Small intestine (tissue), 7 donors: ENCODE measurements at regions not wholly inside any gene's neighbourhood (a gene's known extent, or its start where the extent isn't known, plus 50 kb on each side); places are given as distances from the start of the nearest gene placed in this dataset.

ENCODE experiments used
- DNase-seq, 2 donors: peaks; one replicate each; pipeline versions ENCODE4 v3.0.0 to v3.0.0-alpha.2; 2013
- FAIRE-seq: peaks from 2 replicates; lab custom pipeline; 2012; peaks lifted over from hg19 to GRCh38; lab: Jason Lieb, UNC
- H3K27ac ChIP-seq, 3 donors: one replicate each; pipeline ENCODE4 v1.5.1; 2013; ENCODE audit warnings: low read length in 2 of 3, mild to moderate bottlenecking in 2 of 3, control low read depth in 1 of 3, inconsistent platforms in 1 of 3, low read depth in 1 of 3, moderate library complexity in 1 of 3
- H3K27me3 ChIP-seq, 3 donors: one replicate each; pipeline ENCODE4 v1.6.1; 2013; ENCODE audit warnings: low read length in 3 of 3, inconsistent platforms in 1 of 3; ENCODE audit not compliant: control insufficient read depth in 3 of 3, insufficient read depth in 3 of 3
- H3K36me3 ChIP-seq, 3 donors: one replicate each; pipeline ENCODE4 v1.6.1; 2013; ENCODE audit warnings: low read length in 3 of 3, inconsistent platforms in 1 of 3, low read depth in 1 of 3, mild to moderate bottlenecking in 1 of 3, moderate library complexity in 1 of 3; ENCODE audit not compliant: control insufficient read depth in 3 of 3, insufficient read depth in 2 of 3
- H3K4me1 ChIP-seq, 3 donors: one replicate each; pipeline ENCODE4 v1.6.1; 2013; ENCODE audit warnings: low read length in 2 of 3, inconsistent platforms in 1 of 3, low read depth in 1 of 3, mild to moderate bottlenecking in 1 of 3, moderate library complexity in 1 of 3; ENCODE audit not compliant: control insufficient read depth in 3 of 3, insufficient read depth in 2 of 3
- H3K4me3 ChIP-seq, 3 donors: one replicate each; pipeline ENCODE4 v1.5.1; 2013; ENCODE audit warnings: low read length in 3 of 3, control low read depth in 1 of 3, inconsistent platforms in 1 of 3, low read depth in 1 of 3, mild to moderate bottlenecking in 1 of 3, moderate library complexity in 1 of 3
- H3K9me3 ChIP-seq, 2 donors: one replicate each; pipeline ENCODE4 v1.6.1; 2013; ENCODE audit warnings: low read depth in 1 of 2, low read length in 1 of 2; ENCODE audit not compliant: control insufficient read depth in 2 of 2, insufficient read depth in 1 of 2
- WGBS, 3 donors: extraction: QIAGEN DNeasy Blood & Tissue Kit; methylation state at CpG; one replicate each; pipeline ENCODE4 v1.1.7; 2013; 5-methylcytosine and 5-hydroxymethylcytosine counted together
- donor health status: healthy with polysubstance abuse.
- donor health status: control.
- donor health status: control.
- donor health status: Bipolar disorder and iron deficiency.
- donor health status: healthy.

DNA sequence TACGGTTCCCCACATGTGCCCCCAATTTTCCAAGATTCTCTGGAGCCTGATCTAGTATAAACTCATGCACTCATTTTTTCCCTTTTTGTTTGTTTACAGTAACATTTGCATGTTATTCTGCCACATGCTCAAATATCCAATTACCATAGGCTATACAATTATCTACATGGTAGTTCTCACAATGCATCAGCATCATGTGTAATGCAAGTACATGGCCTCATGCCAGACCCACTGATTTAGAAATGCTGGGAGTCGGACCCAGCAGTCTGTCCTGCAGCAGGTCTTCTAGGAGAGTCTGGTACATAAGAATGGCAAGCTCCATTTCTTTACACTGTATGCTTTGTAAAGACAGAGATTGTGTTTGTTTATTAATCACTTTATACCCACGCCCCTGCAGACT, 107.7 kb downstream of the CBLN2 start:
- no peaks in the 10 kb centered on the region for H3K36me3 ChIP-seq
- DNase-seq (no peak), FAIRE-seq (no peak)
- H3K27me3 ChIP-seq, result no peaks in the 10 kb centered on the region
- no peak overlapping the region for H3K4me3 ChIP-seq
- no peaks in the 10 kb centered on the region for H3K4me1 ChIP-seq
- no peak overlapping the region for H3K27ac ChIP-seq
- 45 to 51% (median 48%) methylated on average over 3 of the region's 3 CpGs for WGBS, 3 donors
- no peaks in the 10 kb centered on the region for H3K9me3 ChIP-seq

DNA sequence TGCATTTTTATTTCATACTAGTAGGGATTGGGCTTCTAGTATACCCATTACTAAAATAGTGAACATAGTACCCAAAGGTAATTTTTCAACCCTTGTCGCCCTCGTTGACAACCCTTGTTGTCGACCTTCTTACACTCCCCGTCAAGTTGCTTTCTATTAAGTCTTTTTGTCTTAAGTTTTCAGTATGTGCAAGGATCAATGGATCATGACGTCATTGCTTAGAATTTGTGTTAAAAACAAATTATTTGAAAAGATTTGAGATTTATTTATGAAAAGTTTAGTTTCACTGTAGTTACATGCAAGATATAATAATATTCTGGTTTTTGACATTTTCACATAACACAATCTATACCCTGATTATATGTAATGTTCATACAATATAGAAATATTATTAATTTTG, 110.4 kb downstream of the CBLN2 start:
- no peak overlapping the region for H3K4me3 ChIP-seq
- no peaks in the 10 kb centered on the region for H3K27me3 ChIP-seq
- H3K9me3 ChIP-seq, result no peaks in the 10 kb centered on the region
- FAIRE-seq (peak; percentile 53), DNase-seq (no peak)
- H3K4me1 ChIP-seq, result no peaks in the 10 kb centered on the region
- H3K27ac ChIP-seq, result no peak overlapping the region
- WGBS, 3 donors, result 83 to 90% (median 86%) methylated on average over 5 of the region's 5 CpGs
- H3K36me3 ChIP-seq, result no peaks in the 10 kb centered on the region

DNA sequence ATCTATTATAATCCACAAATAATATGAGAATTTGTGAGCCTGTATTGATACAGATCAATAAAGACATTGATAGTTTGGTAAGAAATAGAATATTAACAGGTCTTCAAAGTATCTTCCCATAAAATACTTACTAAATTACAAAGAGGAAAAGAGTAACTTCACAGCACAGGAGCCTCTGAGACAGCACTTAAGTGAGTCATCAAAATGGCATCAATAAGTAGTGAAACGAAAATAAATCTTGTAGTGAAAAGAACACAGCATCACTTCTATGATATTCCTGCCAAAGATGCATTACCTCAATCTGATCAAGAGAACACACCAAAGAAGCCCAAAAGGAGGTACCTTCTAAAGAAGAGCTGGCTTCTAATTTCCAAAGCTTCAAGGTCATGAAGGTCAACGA, 116.4 kb downstream of the CBLN2 start:
- WGBS, 3 donors, result 47 to 74% (median 53%) methylated on average over 2 of the region's 2 CpGs
- Histone ChIP-seq H3K36me3 (no peaks in the 10 kb centered on the region), H3K4me3 (no peak overlapping the region), H3K9me3 (no peaks in the 10 kb centered on the region), H3K27ac (no peak overlapping the region), H3K27me3 (no peaks in the 10 kb centered on the region), H3K4me1 (no peaks in the 10 kb centered on the region)
- DNase-seq (no peak), FAIRE-seq (no peak)

DNA sequence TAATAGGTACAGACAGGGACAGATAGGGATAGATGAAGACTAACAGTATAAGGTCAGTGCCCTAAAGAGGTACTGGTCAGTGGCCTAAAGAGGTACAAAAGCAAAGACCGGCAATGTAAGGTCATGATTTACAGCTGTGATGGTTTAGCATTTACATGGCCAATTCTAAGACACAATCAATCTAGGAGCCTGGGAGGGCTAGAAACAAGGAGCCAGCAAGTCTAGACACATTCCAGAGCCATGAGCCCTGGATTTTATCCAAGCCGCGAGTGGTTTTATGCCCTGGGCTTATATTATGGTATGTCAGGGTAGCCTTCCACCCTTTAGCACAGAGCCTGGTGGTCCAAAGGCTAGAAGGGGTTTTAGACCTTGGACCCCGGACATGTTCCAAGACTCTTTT, 124.2 kb downstream of the CBLN2 start:
- WGBS, 3 donors, result 84 to 93% (median 85%) methylated on average over 4 of the region's 4 CpGs
- no peak for FAIRE-seq
- Histone ChIP-seq H3K4me1 (no peaks in the 10 kb centered on the region), H3K27ac (no peak overlapping the region), H3K9me3 (peaks cover 0 to 3% of the 10 kb centered on the region in 2 donors), H3K4me3 (no peak overlapping the region), H3K36me3 (no peaks in the 10 kb centered on the region), H3K27me3 (no peaks in the 10 kb centered on the region)
- no peak for DNase-seq

DNA sequence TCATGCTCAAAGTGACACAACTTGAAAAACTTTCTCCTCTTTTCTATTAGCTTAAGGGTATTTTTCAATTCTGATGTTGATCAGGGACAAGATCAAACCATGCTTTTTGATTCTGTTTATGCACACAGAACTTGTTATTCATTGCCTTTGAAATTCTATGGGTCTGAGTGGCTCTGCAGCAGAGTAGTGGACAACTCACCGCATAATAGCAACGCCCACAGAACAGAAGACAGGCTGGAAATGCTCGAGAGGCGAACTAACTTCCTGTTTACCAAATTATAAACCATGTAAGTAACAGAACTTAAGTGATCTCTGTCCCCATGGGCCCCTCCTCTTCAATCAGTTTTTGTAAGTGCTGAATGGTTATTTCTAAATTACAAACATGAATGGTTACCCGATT, 131.2 kb downstream of the CBLN2 start:
- 34 to 58% (median 57%) methylated on average over 5 of the region's 5 CpGs for WGBS, 3 donors

DNA sequence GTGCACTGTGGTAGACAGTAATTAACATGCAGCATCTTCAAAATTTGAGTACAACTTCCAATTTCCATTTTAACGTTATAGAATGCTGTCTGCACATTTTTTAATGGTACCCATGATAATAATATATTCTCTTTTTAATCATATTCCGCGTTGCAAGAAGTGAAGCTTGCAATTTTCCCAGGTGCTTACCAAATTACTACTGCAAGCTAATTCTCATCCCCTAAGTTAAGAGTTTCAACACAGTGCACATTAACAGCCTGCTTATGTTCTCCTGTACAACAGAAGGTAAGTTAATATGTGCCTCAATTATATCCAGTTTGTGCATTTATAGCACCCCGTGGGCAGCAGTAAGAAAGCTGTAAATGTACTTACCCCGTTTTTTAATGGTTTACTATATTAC, 132.9 kb downstream of the CBLN2 start:
- Histone ChIP-seq H3K27ac (no peak overlapping the region), H3K9me3 (peaks cover 0 to 13% of the 10 kb centered on the region in 2 donors), H3K4me1 (no peaks in the 10 kb centered on the region), H3K27me3 (no peaks in the 10 kb centered on the region), H3K36me3 (no peaks in the 10 kb centered on the region), H3K4me3 (no peak overlapping the region)
- FAIRE-seq (no peak), DNase-seq (no peak)
- WGBS, 3 donors, result 61 to 73% (median 64%) methylated on average over 5 of the region's 5 CpGs

More for the DNA sequence above, 131.2 kb downstream of the CBLN2 start:
- H3K4me3 ChIP-seq, result no peak overlapping the region
- peaks cover 0 to 8% of the 10 kb centered on the region in 2 donors for H3K9me3 ChIP-seq
- DNase-seq (peak in 1 of 2 donors; percentile 1), FAIRE-seq (no peak)
- no peak overlapping the region for H3K27ac ChIP-seq
- H3K27me3 ChIP-seq, result no peaks in the 10 kb centered on the region
- H3K36me3 ChIP-seq, result no peaks in the 10 kb centered on the region
- H3K4me1 ChIP-seq, result no peaks in the 10 kb centered on the region

DNA sequence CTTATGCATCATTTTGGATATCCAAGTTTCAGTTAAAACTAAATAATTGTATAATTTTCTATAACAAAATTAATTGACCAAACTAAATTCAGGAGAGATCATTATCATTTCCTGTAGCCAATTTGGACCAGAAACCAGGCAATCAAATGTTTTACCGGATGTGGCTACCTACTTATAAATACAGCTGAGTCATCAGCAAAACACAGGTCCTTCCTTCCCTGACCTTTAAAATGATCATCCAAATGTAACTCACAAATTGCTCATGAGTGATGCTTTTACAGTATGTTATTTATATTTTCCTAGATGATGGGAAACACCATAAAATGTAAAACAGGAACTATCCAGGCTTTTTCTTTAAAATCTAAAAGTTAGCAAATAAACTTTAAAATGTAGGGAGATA, 133.7 kb downstream of the CBLN2 start:
- no peak for DNase-seq
- no peaks in the 10 kb centered on the region for H3K36me3 ChIP-seq
- peaks cover 0 to 13% of the 10 kb centered on the region in 2 donors for H3K9me3 ChIP-seq
- no peaks in the 10 kb centered on the region for H3K4me1 ChIP-seq
- H3K27me3 ChIP-seq, result no peaks in the 10 kb centered on the region
- no peak for FAIRE-seq
- no peak overlapping the region for H3K4me3 ChIP-seq
- no peak overlapping the region for H3K27ac ChIP-seq
- WGBS, 3 donors, result 55 to 92% (median 73%) methylated on average over 1 of the region's 1 CpG

DNA sequence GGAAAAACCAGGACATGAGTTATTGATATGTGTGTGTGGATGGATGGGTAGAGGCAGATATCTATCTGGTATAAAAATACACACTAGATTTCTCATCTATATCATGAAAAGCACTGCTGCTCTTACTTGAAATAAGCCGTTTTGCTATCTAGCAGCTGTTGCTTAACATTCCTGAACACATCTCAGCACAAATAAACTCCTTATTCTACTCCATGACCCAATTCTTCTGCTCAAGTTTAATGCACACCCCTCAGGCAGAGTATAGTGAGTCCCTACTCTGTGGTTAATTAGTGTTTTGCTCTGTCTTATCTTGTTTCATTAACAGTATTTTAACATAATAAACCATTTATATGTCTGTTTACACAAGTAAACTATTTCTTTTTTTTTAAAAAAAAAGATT, 134.2 kb downstream of the CBLN2 start:
- FAIRE-seq, result no peak
- Histone ChIP-seq H3K4me3 (no peak overlapping the region), H3K27me3 (no peaks in the 10 kb centered on the region), H3K27ac (no peak overlapping the region), H3K36me3 (no peaks in the 10 kb centered on the region), H3K4me1 (no peaks in the 10 kb centered on the region), H3K9me3 (peaks cover 0 to 13% of the 10 kb centered on the region in 2 donors)
- WGBS, 3 donors, result 0 to 28% (median 7%) methylated on average over 1 of the region's 1 CpG
- no peak for DNase-seq

DNA sequence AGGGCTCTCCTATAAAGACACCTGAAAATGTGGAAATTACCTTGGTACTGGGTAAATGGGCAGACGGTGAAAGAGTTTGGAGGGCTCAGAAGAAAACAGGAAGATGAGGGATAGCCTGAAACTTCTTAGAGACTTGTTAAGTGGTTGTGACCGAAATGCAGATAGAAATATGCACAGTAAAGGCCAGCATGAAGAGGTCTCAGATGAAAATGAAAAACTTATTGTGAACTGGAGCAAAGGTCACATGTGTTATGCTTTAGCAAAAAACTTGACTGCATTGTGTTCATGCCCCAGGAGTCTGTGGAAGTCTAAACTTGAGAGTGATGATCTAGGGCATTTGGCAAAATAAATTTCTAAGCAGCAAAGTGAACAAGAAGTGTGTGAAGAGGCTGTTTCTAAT, 137.1 kb downstream of the CBLN2 start:
- 81 to 88% (median 84%) methylated on average over 2 of the region's 2 CpGs for WGBS, 3 donors
- FAIRE-seq, result no peak
- no peak overlapping the region for H3K27ac ChIP-seq

More for the DNA sequence above, 137.1 kb downstream of the CBLN2 start:
- no peak for DNase-seq
- Histone ChIP-seq H3K27me3 (no peaks in the 10 kb centered on the region), H3K36me3 (no peaks in the 10 kb centered on the region), H3K9me3 (peaks cover 0 to 13% of the 10 kb centered on the region in 2 donors), H3K4me1 (no peaks in the 10 kb centered on the region), H3K4me3 (no peak overlapping the region)
